ENCODE measurements at regions not wholly inside any gene's neighbourhood (a gene's known extent, or its start where the extent isn't known, plus 50 kb on each side); places are given as distances from the start of the nearest gene placed in this dataset.

DNA sequence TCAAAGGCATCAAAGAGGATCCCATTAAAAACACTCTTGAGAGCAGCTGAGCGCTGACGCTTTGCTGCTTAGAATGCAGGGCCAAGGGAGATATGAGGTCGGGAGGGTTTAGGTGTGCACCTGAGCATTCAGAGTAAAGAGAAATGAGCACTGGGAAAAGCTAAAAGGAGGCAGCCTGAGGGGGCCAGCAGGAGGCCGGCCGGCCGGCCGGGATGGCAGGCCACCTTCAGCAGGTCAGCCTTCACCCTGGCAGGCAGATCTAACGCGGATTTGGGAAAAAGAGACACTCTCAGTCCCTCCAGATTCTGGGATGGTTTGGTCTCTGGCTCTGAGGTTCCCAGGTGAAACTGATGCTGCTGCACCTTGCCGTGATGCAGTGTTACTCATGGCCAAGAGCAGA lies 393.5 kb downstream of the TRIML1 start:
- no peak overlapping the region for H3K4me3 ChIP-seq (ENCODE audit: extremely low read depth, insufficient read depth, low read length, poor library complexity, severe bottlenecking)
- no peaks in the 10 kb centered on the region for H3K36me3 ChIP-seq (ENCODE audit: control insufficient read depth, insufficient read depth, low read length)
- no peaks in the 10 kb centered on the region for H3K9me3 ChIP-seq (ENCODE audit: control insufficient read depth, low read length)
- no peaks in the 10 kb centered on the region for H3K4me1 ChIP-seq (ENCODE audit: control insufficient read depth, insufficient read depth, low read length, poor library complexity, severe bottlenecking)
- no peak overlapping the region for H3K27ac ChIP-seq (ENCODE audit: low read depth, low read length, severe bottlenecking)
- 73 to 77% methylated on average over 4 to 9 of the region's 10 CpGs for WGBS, 2 experiments (ENCODE audit: insufficient coverage in 2 of 2)

DNA sequence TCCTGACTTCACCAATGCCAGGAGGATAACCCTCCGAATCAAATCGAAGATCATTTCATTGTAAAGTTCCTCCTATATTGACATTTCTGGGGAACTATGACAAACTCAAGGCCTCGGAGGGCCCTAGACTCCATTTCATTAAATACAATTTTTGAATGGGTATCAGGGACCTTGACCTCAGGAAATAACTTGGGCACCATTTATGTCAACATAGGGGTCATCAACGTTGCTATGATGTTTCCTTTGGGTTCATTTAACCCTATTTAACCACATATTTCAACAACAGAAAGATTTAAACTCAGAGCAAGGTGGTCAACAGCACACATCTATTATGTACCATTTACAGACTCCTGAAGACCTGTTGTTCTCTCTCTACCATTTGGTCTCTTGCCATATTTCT lies 395.1 kb downstream of the TRIML1 start:
- H3K4me3 ChIP-seq (ENCODE audit: extremely low read depth, insufficient read depth, low read length, poor library complexity, severe bottlenecking) = no peak overlapping the region
- no peaks in the 10 kb centered on the region for H3K4me1 ChIP-seq (ENCODE audit: control insufficient read depth, insufficient read depth, low read length, poor library complexity, severe bottlenecking)
- H3K9me3 ChIP-seq (ENCODE audit: control insufficient read depth, low read length) = no peaks in the 10 kb centered on the region
- H3K36me3 ChIP-seq (ENCODE audit: control insufficient read depth, insufficient read depth, low read length) = no peaks in the 10 kb centered on the region
- 79 to 89% methylated on average over 3 of the region's 4 CpGs for WGBS, 2 experiments (ENCODE audit: insufficient coverage in 2 of 2)
- H3K27ac ChIP-seq (ENCODE audit: low read depth, low read length, severe bottlenecking) = no peak overlapping the region

DNA sequence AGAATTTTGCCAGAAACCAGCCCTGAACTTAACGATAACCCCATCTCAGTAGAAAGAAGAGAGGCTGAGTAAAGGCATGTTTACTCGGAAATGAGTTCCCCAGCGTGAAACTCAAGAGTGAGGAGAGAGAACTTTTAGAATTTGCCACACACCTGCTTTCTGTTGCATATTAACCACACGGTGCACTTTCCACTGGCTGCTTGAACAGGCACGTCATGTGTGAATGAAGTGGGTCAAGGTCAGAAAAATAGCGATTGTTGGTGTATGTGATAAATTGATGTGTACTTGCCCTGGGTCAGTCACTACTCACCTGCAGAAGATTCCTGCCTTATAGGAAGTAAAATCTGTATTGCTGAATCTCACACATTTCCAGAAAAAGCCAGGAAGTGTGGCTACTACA lies 395.7 kb downstream of the TRIML1 start:
- Histone ChIP-seq H3K4me3 (ENCODE audit: extremely low read depth, insufficient read depth, low read length, poor library complexity, severe bottlenecking) (no peak overlapping the region), H3K27ac (ENCODE audit: low read depth, low read length, severe bottlenecking) (no peak overlapping the region), H3K36me3 (ENCODE audit: control insufficient read depth, insufficient read depth, low read length) (no peaks in the 10 kb centered on the region), H3K9me3 (ENCODE audit: control insufficient read depth, low read length) (no peaks in the 10 kb centered on the region), H3K4me1 (ENCODE audit: control insufficient read depth, insufficient read depth, low read length, poor library complexity, severe bottlenecking) (no peaks in the 10 kb centered on the region)
- 81 to 83% methylated on average over 1 to 3 of the region's 6 CpGs for WGBS, 2 experiments (ENCODE audit: insufficient coverage in 2 of 2)

DNA sequence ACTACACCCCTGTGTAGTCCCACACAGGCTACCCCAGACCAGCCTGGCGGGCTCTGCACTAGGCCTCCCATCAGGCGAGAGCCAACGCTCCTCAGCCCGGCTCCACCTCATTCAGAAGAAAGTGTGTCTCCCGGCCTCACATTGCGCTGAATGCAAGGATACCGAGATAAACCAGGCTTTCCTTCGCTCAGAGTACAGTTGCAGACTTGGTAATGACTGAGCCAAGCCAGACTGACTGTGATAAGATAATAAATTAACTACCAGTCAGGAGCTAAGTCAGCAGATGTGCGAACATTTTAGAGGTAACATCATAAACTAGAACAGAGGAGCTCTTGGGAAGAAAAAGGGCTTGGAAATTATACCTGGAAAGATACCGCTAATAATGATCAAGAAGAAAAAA lies 397.6 kb downstream of the TRIML1 start:
- H3K4me1 ChIP-seq (ENCODE audit: control insufficient read depth, insufficient read depth, low read length, poor library complexity, severe bottlenecking) = no peaks in the 10 kb centered on the region
- no peaks in the 10 kb centered on the region for H3K9me3 ChIP-seq (ENCODE audit: control insufficient read depth, low read length)
- H3K4me3 ChIP-seq (ENCODE audit: extremely low read depth, insufficient read depth, low read length, poor library complexity, severe bottlenecking) = no peak overlapping the region
- H3K27ac ChIP-seq (ENCODE audit: low read depth, low read length, severe bottlenecking) = no peak overlapping the region
- WGBS, 2 experiments (ENCODE audit: insufficient coverage in 2 of 2) = 83 to 94% methylated on average over 6 to 8 of the region's 10 CpGs
- no peaks in the 10 kb centered on the region for H3K36me3 ChIP-seq (ENCODE audit: control insufficient read depth, insufficient read depth, low read length)

DNA sequence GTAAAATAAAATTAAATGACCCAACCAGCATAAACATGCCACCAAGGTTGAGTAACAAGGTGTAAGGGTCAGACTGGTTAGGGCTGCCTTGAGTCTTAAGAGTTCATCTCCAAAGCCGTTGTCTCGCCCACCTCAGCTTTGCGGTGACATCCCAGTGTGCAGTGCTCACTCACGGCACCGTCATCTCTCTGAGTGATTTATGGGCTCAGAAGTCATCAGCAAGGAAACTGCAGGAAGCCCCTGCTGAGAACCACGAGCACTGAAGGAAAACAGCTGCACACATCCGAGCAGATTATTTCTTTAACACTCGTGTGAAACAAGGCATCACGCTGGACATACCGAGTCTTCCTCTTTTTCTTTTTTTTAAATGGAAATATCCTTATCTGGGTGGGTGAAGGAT lies 411.1 kb downstream of the TRIML1 start:
- Histone ChIP-seq H3K4me1 (ENCODE audit: control insufficient read depth, insufficient read depth, low read length, poor library complexity, severe bottlenecking) (no peaks in the 10 kb centered on the region), H3K9me3 (ENCODE audit: control insufficient read depth, low read length) (no peaks in the 10 kb centered on the region), H3K27ac (ENCODE audit: low read depth, low read length, severe bottlenecking) (no peak overlapping the region), H3K4me3 (ENCODE audit: extremely low read depth, insufficient read depth, low read length, poor library complexity, severe bottlenecking) (no peak overlapping the region), H3K36me3 (ENCODE audit: control insufficient read depth, insufficient read depth, low read length) (no peaks in the 10 kb centered on the region)
- WGBS, 2 experiments (ENCODE audit: insufficient coverage in 2 of 2) = 80 to 91% methylated on average over 6 to 7 of the region's 10 CpGs

DNA sequence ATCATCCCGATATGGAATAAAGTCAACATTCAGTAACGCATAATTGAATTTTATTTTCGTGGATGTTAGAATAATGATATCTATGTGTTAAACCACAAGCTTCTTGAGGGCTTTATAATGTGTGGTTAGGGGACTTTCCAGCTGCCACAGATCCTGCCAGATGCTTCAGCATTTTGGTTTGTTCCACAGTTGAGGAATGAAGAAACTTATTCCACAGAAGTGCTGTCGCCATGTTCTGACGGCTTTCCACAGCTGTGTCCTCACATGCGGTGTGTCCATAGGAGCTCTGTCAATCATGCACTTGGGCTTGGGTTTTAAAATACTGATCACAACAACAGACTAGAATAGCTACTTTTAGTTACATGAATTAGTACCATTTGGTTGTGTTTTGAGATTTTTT lies 411.9 kb downstream of the TRIML1 start:
- H3K36me3 ChIP-seq (ENCODE audit: control insufficient read depth, insufficient read depth, low read length) = no peaks in the 10 kb centered on the region
- no peak overlapping the region for H3K4me3 ChIP-seq (ENCODE audit: extremely low read depth, insufficient read depth, low read length, poor library complexity, severe bottlenecking)
- no peaks in the 10 kb centered on the region for H3K9me3 ChIP-seq (ENCODE audit: control insufficient read depth, low read length)
- 82 to 89% methylated on average over 3 to 6 of the region's 6 CpGs for WGBS, 2 experiments (ENCODE audit: insufficient coverage in 2 of 2)
- no peaks in the 10 kb centered on the region for H3K4me1 ChIP-seq (ENCODE audit: control insufficient read depth, insufficient read depth, low read length, poor library complexity, severe bottlenecking)
- H3K27ac ChIP-seq (ENCODE audit: low read depth, low read length, severe bottlenecking) = no peak overlapping the region

DNA sequence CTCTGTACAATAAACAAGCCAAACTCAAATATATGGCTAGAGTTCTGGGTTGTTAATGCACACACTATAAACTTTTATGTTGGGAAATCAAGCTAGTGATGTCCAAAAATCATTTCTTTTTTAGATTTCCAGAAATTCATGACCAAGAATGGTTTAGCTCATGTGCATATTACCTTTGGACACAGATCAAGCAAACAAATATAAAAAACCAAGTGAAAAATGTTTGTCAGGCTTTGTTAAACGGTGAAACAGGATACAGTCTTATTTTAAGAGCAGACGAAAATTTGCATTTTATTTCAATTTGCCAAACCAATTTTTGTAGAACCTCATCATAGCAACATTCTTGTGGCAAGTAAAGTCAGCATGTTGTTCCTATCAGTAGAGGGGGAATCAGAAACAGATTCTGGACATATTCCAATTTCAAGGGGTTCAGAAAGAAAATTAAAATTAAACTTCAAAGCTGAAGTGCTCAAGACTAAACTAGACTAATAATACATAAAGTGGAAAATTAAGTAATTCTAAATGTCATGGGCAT lies 413.6 kb downstream of the TRIML1 start:
- WGBS, 2 experiments (ENCODE audit: insufficient coverage in 2 of 2) = 82% methylated on average over 2 of the region's 2 CpGs; no CpG with 5 or more reads in 1 of the 2 experiments
- no peak overlapping the region for H3K27ac ChIP-seq (ENCODE audit: low read depth, low read length, severe bottlenecking)
- no peaks in the 10 kb centered on the region for H3K4me1 ChIP-seq (ENCODE audit: control insufficient read depth, insufficient read depth, low read length, poor library complexity, severe bottlenecking)
- no peaks in the 10 kb centered on the region for H3K9me3 ChIP-seq (ENCODE audit: control insufficient read depth, low read length)
- no peak overlapping the region for H3K4me3 ChIP-seq (ENCODE audit: extremely low read depth, insufficient read depth, low read length, poor library complexity, severe bottlenecking)
- H3K36me3 ChIP-seq (ENCODE audit: control insufficient read depth, insufficient read depth, low read length) = no peaks in the 10 kb centered on the region

DNA sequence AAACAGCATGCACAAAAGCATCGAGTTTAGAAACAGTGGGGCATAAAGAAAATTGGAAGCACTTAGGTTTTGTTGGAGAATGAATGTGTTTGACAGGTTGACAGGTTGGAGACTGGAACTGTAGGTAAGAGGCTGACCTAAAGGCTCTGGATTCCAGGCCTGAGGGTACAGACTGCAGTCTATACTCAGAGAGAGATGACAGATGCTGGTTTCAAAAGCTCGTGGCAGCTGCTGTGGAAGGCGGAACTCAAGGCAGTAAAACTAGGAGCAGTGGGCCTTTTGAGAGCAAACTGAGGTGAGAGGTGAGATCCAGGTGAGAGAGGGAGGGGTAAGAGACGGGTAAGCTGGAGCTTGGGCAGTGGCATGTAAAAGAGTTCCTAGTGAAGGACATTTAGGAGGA lies 415.2 kb downstream of the TRIML1 start:
- Histone ChIP-seq H3K36me3 (ENCODE audit: control insufficient read depth, insufficient read depth, low read length) (no peaks in the 10 kb centered on the region), H3K4me3 (ENCODE audit: extremely low read depth, insufficient read depth, low read length, poor library complexity, severe bottlenecking) (no peak overlapping the region), H3K4me1 (ENCODE audit: control insufficient read depth, insufficient read depth, low read length, poor library complexity, severe bottlenecking) (no peaks in the 10 kb centered on the region), H3K27ac (ENCODE audit: low read depth, low read length, severe bottlenecking) (no peak overlapping the region), H3K9me3 (ENCODE audit: control insufficient read depth, low read length) (no peaks in the 10 kb centered on the region)
- WGBS, 2 experiments (ENCODE audit: insufficient coverage in 2 of 2) = 73 to 89% methylated on average over 4 of the region's 4 CpGs

DNA sequence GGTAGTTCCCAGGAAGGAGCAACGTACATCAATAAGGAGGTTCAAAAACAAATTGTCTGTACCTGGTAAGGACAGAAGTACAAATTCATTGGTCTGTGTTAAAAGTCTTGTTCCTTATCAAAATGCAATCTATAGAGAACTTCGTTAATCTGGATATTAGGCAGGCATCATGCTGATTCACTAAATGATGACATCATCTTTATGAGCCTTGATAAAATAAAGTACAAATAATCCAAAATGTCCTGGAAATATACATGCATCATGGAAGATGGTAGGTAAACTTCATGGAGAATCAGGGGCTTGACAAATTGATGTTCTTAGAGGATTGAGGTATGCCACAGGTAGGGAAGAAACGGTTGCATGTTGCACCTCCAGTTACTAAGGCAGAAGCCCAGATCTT lies 433.9 kb downstream of the TRIML1 start:
- Histone ChIP-seq H3K9me3 (ENCODE audit: control insufficient read depth, low read length) (no peaks in the 10 kb centered on the region), H3K27ac (ENCODE audit: low read depth, low read length, severe bottlenecking) (no peak overlapping the region), H3K4me3 (ENCODE audit: extremely low read depth, insufficient read depth, low read length, poor library complexity, severe bottlenecking) (no peak overlapping the region), H3K4me1 (ENCODE audit: control insufficient read depth, insufficient read depth, low read length, poor library complexity, severe bottlenecking) (no peaks in the 10 kb centered on the region), H3K36me3 (ENCODE audit: control insufficient read depth, insufficient read depth, low read length) (no peaks in the 10 kb centered on the region)
- WGBS, 2 experiments (ENCODE audit: insufficient coverage in 2 of 2) = 97 to 100% methylated on average over 2 to 3 of the region's 3 CpGs

DNA sequence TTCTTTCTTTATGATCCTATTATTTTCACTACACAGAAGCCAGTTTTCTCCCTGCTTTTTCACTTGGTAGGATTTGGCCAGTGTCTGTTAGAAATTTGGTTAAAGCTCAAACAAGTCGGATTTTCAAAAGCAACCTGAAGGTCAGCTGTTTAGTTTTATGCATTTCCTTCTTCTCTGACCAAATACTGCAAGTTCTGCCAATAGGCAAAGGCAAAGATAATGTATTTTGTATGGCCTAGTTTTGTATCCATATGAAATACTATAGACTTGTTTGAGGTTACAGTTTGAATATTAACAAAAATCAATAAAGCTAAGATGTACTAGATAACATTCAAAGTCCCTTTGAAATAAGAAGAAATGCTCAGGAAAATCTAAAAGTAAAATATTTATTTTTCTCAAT lies 439.4 kb downstream of the TRIML1 start:
- Histone ChIP-seq H3K4me3 (ENCODE audit: extremely low read depth, insufficient read depth, low read length, poor library complexity, severe bottlenecking) (no peak overlapping the region), H3K4me1 (ENCODE audit: control insufficient read depth, insufficient read depth, low read length, poor library complexity, severe bottlenecking) (no peaks in the 10 kb centered on the region), H3K9me3 (ENCODE audit: control insufficient read depth, low read length) (no peaks in the 10 kb centered on the region), H3K27ac (ENCODE audit: low read depth, low read length, severe bottlenecking) (no peak overlapping the region), H3K36me3 (ENCODE audit: control insufficient read depth, insufficient read depth, low read length) (no peaks in the 10 kb centered on the region)
- WGBS, 2 experiments (ENCODE audit: insufficient coverage in 2 of 2) = 50% methylated on average over 1 of the region's 1 CpG; no CpG with 5 or more reads in 1 of the 2 experiments

DNA sequence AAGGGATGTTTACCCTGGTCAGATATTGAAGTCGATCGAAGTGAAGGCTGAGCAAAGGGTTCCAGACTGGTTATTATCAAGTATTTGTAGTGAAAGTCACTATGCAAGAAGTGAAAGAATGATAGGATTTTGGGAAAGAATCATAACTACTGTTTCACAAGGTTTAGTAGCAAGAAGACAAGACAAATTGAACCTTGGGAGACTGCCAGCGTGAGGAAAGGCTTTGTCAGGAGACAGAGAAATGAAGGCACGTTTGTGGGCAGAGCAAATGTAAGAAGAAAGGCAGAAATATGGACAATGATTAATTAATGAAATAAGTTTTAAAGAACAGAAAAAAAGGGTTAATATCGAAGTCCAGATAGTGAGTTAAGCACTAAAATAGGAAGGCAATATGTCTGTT lies 456.8 kb downstream of the TRIML1 start:
- Histone ChIP-seq H3K27ac (ENCODE audit: low read depth, low read length, severe bottlenecking) (no peak overlapping the region), H3K36me3 (ENCODE audit: control insufficient read depth, insufficient read depth, low read length) (no peaks in the 10 kb centered on the region), H3K4me3 (ENCODE audit: extremely low read depth, insufficient read depth, low read length, poor library complexity, severe bottlenecking) (no peak overlapping the region), H3K9me3 (ENCODE audit: control insufficient read depth, low read length) (no peaks in the 10 kb centered on the region), H3K4me1 (ENCODE audit: control insufficient read depth, insufficient read depth, low read length, poor library complexity, severe bottlenecking) (no peaks in the 10 kb centered on the region)
- 71 to 72% methylated on average over 5 of the region's 5 CpGs for WGBS, 2 experiments (ENCODE audit: insufficient coverage in 2 of 2)
